K562 (cell line): ENCODE measurements at regions not wholly inside any gene's neighbourhood (a gene's known extent, or its start where the extent isn't known, plus 50 kb on each side); places are given as distances from the start of the nearest gene placed in this dataset.

Experiments
- ATAC-seq: fragments of 200-7000 bp; cut with Tn5 transposase; 3 replicates; pipeline ENCODE4 v1.9.1; 2020; ENCODE audit warnings: moderate library complexity
- BruUV-seq: library from RNA; stranded (reverse); fragments of 400-500 nt; replicated peaks from 2 replicates; lab custom pipeline; 2021; lab: Mats Ljungman, UMichigan
- CTCF ChIA-PET: fragments of 300-600 bp; formaldehyde crosslinking; extraction: SDS; loops from one replicate; lab custom pipeline; 2021; ENCODE audit warnings: low intra/inter-chr PET ratio; lab: Yijun Ruan, JAX
- POLR2A ChIA-PET: fragments of 300-600, 350-650 bp; sonication (Branson Sonifier 250); formaldehyde crosslinking; extraction: SDS; loops from one replicate; lab custom pipeline; 2021; ENCODE audit warnings: antibody characterized with exemption, inconsistent platforms; lab: Yijun Ruan, JAX
- DNase-seq, 4 experiments: peaks; one replicate each; pipeline versions ENCODE4 v3.0.0 to v3.0.0-alpha.2; 2011 to 2018; ENCODE audit warnings: low spot score in 3 of 4, mixed read lengths in 3 of 4; ENCODE audit errors: extremely low read depth in 1 of 4
- FAIRE-seq: peaks from 2 replicates; lab custom pipeline; 2011; peaks lifted over from hg19 to GRCh38; lab: Jason Lieb, UNC
- H2AFZ ChIP-seq: 2 replicates; pipeline ENCODE4 v1.6.0; 2011; ENCODE audit warnings: low read depth, low read length, control low read depth, inconsistent platforms
- H3K27ac ChIP-seq: fragments of 200-600 bp; 3 replicates; pipeline ENCODE4 v1.8.0; 2011; ENCODE audit warnings: low read depth, mild to moderate bottlenecking, control low read depth, inconsistent platforms, low read length, moderate library complexity, mixed read lengths; ENCODE audit errors: extremely low read depth
- H3K27me3 ChIP-seq, 2 experiments: fragments of 300-600 bp in 1 of 2; 2 replicates in 1 of 2; 3 replicates in 1 of 2; pipeline versions ENCODE4 v1.6.0 to v1.8.0; 2011; ENCODE audit warnings: inconsistent platforms in 2 of 2, low read length in 2 of 2, mild to moderate bottlenecking in 1 of 2, mixed read lengths in 1 of 2, moderate library complexity in 1 of 2; ENCODE audit not compliant: control insufficient read depth in 2 of 2, insufficient read depth in 2 of 2
- H3K36me3 ChIP-seq: fragments of 300-600 bp; 3 replicates; pipeline ENCODE4 v1.8.0; 2011; ENCODE audit warnings: mild to moderate bottlenecking, low read length, inconsistent platforms; ENCODE audit not compliant: control insufficient read depth, insufficient read depth
- H3K4me1 ChIP-seq, 2 experiments: fragments of 200-600 bp in 1 of 2; replicated peaks in 1 of 2; 2 replicates in 1 of 2; 3 replicates in 1 of 2; pipeline versions ENCODE4 v1.5.1 to v1.8.0; 2011; ENCODE audit warnings: inconsistent platforms in 2 of 2, low read length in 2 of 2, mild to moderate bottlenecking in 1 of 2, mixed read lengths in 1 of 2, moderate library complexity in 1 of 2; ENCODE audit not compliant: control insufficient read depth in 2 of 2, insufficient read depth in 2 of 2
- H3K4me2 ChIP-seq: 2 replicates; pipeline ENCODE4 v1.6.1; 2011; ENCODE audit warnings: low read length, control low read depth, inconsistent platforms, mixed read lengths; ENCODE audit not compliant: insufficient read depth
- H3K4me3 ChIP-seq: fragments of 200-600 bp; sonication (generic), shearing (Covaris generic); 2 replicates; pipeline ENCODE4 v1.5.1; 2016; ENCODE audit warnings: control low read depth, inconsistent platforms
- H3K79me2 ChIP-seq: fragments of 200-600 bp; 3 replicates; pipeline ENCODE4 v1.8.0; 2011; ENCODE audit warnings: low read length, inconsistent platforms; ENCODE audit not compliant: control insufficient read depth, insufficient read depth
- H3K9ac ChIP-seq, 2 experiments: 2 replicates each; pipeline versions ENCODE4 v1.6.0 to v1.6.1; 2011; ENCODE audit warnings: low read depth in 2 of 2, low read length in 2 of 2, control low read depth in 1 of 2, inconsistent platforms in 1 of 2, mild to moderate bottlenecking in 1 of 2, mixed read lengths in 1 of 2; ENCODE audit not compliant: insufficient read depth in 1 of 2
- H3K9me1 ChIP-seq: one replicate; pipeline ENCODE4 v1.6.0; 2011; ENCODE audit warnings: inconsistent platforms, mild to moderate bottlenecking, low read length, moderate library complexity; ENCODE audit not compliant: control insufficient read depth, insufficient read depth
- H3K9me3 ChIP-seq: replicated peaks from 2 replicates; pipeline ENCODE4 v1.5.1; 2011; ENCODE audit warnings: low read depth, low read length, inconsistent platforms; ENCODE audit not compliant: control insufficient read depth, insufficient read depth
- H4K20me1 ChIP-seq: replicated peaks from 2 replicates; pipeline ENCODE4 v1.6.1; 2011; ENCODE audit warnings: low read length, inconsistent platforms, mixed read lengths; ENCODE audit not compliant: control insufficient read depth, insufficient read depth
- CHAMP1 ChIP-seq: fragments of 450-650 bp; IDR thresholded peaks from 2 replicates; pipeline ENCODE4 v1.6.1; 2016; ENCODE audit warnings: mild to moderate bottlenecking
- FOXJ3 ChIP-seq: sonication (generic); formaldehyde crosslinking; IDR thresholded peaks from 2 replicates; pipeline ENCODE4 v1.4.0; 2020; ENCODE audit warnings: mild to moderate bottlenecking, missing genetic modification reagents
- HIVEP1 ChIP-seq: fragments of 250-450 bp; sonication (Bioruptor Pico); IDR thresholded peaks from 2 replicates; pipeline ENCODE4 v1.4.0; 2020; ENCODE audit warnings: mild to moderate bottlenecking
- RBM14 ChIP-seq: fragments of 200-400 bp; formaldehyde crosslinking; IDR thresholded peaks from 2 replicates; pipeline ENCODE4 v1.6.1; 2018; ENCODE audit warnings: low read depth, mild to moderate bottlenecking, low read length, moderate library complexity, borderline replicate concordance; ENCODE audit not compliant: insufficient read depth
- SMAD2 ChIP-seq: fragments of 150-350 bp; IDR thresholded peaks from 2 replicates; pipeline ENCODE4 v1.6.1; 2014; ENCODE audit warnings: low read depth, mild to moderate bottlenecking, low read length
- SNIP1 ChIP-seq: fragments of 450-650 bp; IDR thresholded peaks from 2 replicates; pipeline ENCODE4 v1.7.1; 2017; ENCODE audit warnings: low read depth, mild to moderate bottlenecking
- TEAD1 ChIP-seq, 2 experiments: fragments of 450-650 bp in 1 of 2; sonication (generic) in 1 of 2; formaldehyde crosslinking; IDR thresholded peaks; 2 replicates each; pipeline versions ENCODE4 v1.4.0 to v1.8.0; 2020 to 2022; ENCODE audit warnings: mild to moderate bottlenecking in 2 of 2, missing genetic modification reagents in 1 of 2
- WGBS: fragments of 100-300 bp; shearing (Covaris generic); methylation state at CpG from one replicate; pipeline ENCODE4 v1.1.6; 2016; ENCODE audit warnings: low coverage, mixed read lengths; ENCODE audit not compliant: insufficient coverage; ENCODE audit errors: missing lambda C conversion rate; 5-methylcytosine and 5-hydroxymethylcytosine counted together
- in situ Hi-C: fragments of 300-500 bp; cut with MboI; formaldehyde crosslinking; loops from 4 replicates; pipeline ENCODE4 v1.15.0; 2018; ENCODE audit warnings: inconsistent platforms, mixed read lengths
- intact Hi-C: fragments of 100-400 bp; cut with micrococcal nuclease; formaldehyde crosslinking; loops from 2 replicates; pipeline ENCODE4 v1.14.2; 2022
- TF ChIP-seq, protein P1 (sequence below), 2 experiments: IDR thresholded peaks; 2 replicates each; pipeline ENCODE4 v1.6.1; 2012; ENCODE audit warnings: improper control_type of control experiment in 2 of 2, low read depth in 2 of 2, low read length in 2 of 2, borderline replicate concordance in 1 of 2
- TF ChIP-seq, protein P2 (sequence below): fragments of 450-650 bp; IDR thresholded peaks from 2 replicates; pipeline ENCODE4 v1.6.1; 2016

DNA sequence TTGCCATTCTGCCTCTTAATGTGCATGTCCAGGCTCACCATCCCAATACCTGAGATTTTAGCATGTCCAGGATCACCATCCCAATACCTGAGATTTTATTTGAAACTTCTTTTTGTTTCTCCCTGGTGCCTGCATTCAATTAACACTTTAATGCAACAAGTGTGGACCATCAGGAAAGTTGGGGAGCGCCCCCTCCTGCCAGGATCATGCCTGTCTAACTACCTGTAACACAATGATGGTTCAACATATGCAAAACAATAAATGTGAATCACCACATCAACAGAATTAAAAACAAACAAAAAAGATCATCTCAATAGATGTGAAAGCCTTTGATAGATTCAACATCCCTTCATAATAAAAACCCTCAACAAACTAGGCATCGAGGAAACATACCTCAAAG lies 1359.5 kb upstream of the DIAPH2 start:
- no peak for FAIRE-seq
- Histone ChIP-seq H3K9me3 (no peaks in the 10 kb centered on the region), H4K20me1 (no peaks in the 10 kb centered on the region), H3K27ac (no peak overlapping the region), H3K79me2 (no peaks in the 10 kb centered on the region), H3K9me1 (no peaks in the 10 kb centered on the region), H3K4me1 (no peaks in the 10 kb centered on the region), H3K4me2 (no peak overlapping the region), H3K36me3 (no peaks in the 10 kb centered on the region), H3K4me3 (no peak overlapping the region), H3K9ac (no peak overlapping the region), H3K27me3 (no peaks in the 10 kb centered on the region), H2AFZ (no peak overlapping the region)
- BruUV-seq = no TSS peak
- intact Hi-C loops (no loop called here), in situ Hi-C loops (no loop called here)
- WGBS = 0% methylated on average over 2 of the region's 2 CpGs
- POLR2A ChIA-PET = no interaction called here
- TF ChIP-seq CHAMP1 = no peak
- TF ChIP-seq HIVEP1 = no peak
- TF ChIP-seq, protein P1, sequence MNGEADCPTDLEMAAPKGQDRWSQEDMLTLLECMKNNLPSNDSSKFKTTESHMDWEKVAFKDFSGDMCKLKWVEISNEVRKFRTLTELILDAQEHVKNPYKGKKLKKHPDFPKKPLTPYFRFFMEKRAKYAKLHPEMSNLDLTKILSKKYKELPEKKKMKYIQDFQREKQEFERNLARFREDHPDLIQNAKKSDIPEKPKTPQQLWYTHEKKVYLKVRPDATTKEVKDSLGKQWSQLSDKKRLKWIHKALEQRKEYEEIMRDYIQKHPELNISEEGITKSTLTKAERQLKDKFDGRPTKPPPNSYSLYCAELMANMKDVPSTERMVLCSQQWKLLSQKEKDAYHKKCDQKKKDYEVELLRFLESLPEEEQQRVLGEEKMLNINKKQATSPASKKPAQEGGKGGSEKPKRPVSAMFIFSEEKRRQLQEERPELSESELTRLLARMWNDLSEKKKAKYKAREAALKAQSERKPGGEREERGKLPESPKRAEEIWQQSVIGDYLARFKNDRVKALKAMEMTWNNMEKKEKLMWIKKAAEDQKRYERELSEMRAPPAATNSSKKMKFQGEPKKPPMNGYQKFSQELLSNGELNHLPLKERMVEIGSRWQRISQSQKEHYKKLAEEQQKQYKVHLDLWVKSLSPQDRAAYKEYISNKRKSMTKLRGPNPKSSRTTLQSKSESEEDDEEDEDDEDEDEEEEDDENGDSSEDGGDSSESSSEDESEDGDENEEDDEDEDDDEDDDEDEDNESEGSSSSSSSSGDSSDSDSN (IDR thresholded peaks at IDR 0.05; ENCODE audit: borderline replicate concordance in 1 of 2, low read depth in 2 of 2, low read length in 2 of 2) = no peak
- no peak for TF ChIP-seq SMAD2
- TF ChIP-seq, protein P2, sequence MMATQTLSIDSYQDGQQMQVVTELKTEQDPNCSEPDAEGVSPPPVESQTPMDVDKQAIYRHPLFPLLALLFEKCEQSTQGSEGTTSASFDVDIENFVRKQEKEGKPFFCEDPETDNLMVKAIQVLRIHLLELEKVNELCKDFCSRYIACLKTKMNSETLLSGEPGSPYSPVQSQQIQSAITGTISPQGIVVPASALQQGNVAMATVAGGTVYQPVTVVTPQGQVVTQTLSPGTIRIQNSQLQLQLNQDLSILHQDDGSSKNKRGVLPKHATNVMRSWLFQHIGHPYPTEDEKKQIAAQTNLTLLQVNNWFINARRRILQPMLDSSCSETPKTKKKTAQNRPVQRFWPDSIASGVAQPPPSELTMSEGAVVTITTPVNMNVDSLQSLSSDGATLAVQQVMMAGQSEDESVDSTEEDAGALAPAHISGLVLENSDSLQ = no peak
- no peak for TF ChIP-seq RBM14
- no peak for TF ChIP-seq SNIP1
- TF ChIP-seq TEAD1 (CRISPR knock-in tag; IDR thresholded peaks at IDR 0.05) = no peak
- no peak for TF ChIP-seq FOXJ3 (CRISPR knock-in tag)
- no peak for ATAC-seq
- CTCF ChIA-PET = no interaction called here
- DNase-seq = no peak
